T-helper 22 cell (primary cell): ENCODE measurements at regions not wholly inside any gene's neighbourhood (a gene's known extent, or its start where the extent isn't known, plus 50 kb on each side); places are given as distances from the start of the nearest gene placed in this dataset.

Experiments used
- DNase-seq: peaks from one replicate; pipeline ENCODE4 v3.0.0-alpha.2; 2020; ENCODE audit warnings: low read depth

DNA sequence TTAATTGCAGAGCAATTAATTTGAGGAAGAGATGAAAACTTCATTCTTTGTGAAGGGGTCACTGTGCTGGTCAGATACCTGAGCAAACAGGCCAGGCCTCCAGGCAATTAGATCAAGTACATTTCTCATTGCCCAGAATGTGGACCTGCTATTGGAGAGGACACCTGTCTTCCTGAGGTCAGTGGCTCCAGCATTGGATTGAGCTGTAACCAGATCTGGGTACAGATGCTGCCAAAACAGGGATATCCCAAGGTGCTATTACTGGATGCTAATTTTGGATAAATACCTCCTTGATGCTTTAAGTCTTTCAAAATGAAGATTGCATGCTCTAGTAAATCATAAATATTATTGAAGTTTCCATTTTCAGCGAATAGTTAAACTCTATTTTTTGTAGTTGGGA is 131.5 kb downstream of the FAM161A start:
- DNase-seq = no peak

DNA sequence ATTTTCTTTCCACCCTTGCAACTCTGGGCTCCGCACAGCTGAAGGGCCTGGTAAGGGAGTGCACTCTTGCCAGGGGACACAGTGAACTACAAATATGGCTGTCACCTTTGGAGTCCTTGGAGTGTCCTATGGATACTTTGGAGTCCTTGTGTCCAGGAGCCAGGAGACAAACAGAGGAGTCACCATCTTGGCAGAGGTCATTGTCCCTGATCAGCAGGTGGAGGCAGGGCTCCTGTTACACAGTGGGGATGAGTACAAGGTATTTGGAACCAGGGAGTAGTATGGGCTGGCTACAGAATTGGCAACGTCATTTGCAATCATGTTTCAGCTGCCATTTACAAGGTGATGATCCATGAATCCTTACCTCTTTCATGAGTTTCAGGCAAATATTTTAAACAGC is 132.5 kb downstream of the FAM161A start:
- DNase-seq = no peak

DNA sequence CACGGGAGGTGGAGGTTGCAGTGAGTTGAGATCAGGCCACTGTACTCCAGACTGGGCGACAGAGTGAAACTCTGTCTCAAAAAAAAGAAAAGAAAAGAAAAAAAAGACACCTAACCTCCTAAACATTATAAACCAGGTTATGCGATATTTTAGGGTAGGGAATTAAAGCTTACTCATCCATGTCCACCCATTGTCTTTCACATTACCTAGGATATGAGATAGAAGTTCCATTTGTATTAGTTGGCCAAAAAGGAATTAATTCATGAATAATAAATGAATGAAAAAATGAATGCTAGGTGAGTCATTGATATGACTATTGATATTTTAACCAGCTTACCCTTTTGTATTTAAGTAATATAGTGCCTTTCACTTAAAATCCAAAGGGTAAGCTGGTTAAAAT is 132.9 kb downstream of the FAM161A start:
- no peak for DNase-seq

DNA sequence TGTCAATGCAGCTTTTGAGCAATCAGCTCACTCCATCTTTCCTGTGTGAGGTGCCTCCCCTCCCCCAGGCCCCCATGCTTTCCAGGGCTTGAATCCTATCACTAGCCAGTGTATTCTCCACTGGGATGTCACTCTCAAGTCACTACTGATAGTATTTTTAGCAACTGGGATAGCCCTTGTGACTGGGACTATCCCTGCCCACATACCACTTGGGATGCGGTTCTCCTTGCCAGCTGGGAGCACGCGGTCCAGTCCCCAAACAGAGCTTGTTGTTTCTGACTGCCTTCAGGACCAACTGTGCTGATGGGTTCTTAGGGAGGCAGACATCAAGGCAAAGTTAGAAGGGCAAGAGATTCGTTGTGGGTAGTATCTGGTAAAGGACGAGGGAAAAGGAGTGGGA is 134.9 kb downstream of the FAM161A start:
- no peak for DNase-seq

DNA sequence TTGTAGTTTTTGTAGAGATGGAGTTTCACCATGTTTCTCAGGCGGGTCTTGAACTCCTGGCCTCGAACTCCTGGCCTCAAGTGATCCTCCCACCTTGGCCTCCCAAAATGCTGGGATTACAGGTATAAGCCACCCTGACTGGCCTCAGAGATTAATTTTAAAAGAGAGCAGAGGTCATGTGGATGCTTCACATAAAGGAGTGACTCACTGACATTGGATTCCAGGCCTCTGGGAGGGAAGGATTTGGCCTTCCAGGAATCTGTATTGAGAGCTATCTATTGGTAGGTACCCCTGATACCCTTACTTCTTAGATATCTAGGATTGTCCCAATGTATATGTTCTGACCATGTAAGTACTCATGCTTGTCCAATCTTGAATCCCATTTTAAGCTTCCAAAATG is 138.4 kb downstream of the FAM161A start:
- DNase-seq = no peak

DNA sequence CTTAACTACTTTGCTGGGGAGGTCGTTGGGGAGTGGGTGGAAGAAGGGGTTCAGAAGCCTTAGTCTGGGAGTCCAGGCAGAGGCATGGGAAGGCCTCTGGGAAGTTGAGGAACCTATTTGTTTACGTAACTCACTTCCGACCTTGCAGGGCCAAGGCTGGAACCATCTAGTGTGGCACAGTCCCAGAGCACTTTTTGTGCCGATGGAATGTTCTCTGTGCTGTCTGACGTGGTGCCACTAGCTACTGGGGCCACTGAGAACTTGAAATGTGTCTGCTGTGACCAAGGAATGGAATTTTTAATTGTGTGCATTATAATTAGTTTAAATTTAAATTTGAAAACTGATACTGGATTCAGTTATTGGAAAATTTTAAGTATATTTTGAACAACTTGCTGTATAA is 139.7 kb downstream of the FAM161A start:
- DNase-seq = no peak

DNA sequence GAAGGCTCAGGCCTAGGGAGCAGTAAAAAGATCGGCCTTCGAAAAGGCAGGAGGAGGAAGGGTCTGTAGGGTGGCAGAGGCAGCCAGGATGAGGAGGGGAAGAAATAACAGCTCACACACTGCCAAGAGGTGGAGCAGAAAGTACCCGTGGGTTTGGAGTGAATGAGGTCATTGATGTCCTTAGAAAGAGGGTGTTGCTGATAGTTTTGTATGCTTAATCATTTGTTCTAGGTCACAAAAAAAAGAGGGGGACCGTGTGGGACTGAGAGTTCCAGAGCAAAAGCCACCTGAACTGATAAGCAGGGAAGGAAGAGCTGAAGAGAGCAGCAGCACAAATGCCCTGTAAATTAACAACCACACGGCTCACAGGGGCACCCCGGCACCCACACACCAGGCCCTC is 140.4 kb downstream of the FAM161A start:
- no peak for DNase-seq

DNA sequence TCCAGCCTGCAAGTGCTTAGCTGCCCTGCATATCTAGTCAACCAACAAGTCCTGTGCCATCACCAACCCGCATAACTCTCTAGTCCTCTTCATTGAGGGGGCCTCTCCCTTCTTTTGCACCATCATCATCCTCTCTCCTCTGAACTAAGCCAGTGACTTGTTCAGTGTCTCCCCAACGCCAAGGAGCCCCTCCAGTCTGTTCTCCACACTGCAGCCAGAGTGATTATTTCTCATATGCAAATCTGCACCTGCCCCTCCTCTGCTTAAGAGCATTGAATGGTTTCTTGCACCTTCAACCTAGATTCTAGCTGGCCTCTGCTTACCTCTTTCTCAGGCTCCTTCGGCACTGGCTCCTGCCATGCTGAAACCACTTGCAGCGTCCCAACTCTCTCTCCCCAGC is 141.8 kb downstream of the FAM161A start:
- DNase-seq = no peak

DNA sequence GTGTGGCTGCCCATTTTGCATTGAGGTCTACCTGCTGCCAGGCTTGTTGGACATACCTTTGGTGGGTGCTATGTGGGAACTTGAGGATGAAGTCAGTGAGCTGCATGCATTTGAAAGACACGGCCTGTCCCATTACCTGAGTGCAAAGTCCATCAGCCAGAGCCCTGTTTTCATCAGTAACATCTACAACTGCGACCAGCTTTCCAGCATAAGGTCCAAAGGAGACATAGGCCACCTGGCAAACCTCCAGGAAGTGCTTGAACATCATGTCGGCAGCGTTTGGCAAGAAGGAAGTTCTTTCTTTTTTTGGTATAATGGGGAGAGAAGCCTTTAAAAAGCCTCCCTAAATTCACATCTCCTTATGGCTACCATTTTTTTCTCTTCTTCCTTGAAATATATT is 143.1 kb downstream of the FAM161A start:
- DNase-seq = no peak

DNA sequence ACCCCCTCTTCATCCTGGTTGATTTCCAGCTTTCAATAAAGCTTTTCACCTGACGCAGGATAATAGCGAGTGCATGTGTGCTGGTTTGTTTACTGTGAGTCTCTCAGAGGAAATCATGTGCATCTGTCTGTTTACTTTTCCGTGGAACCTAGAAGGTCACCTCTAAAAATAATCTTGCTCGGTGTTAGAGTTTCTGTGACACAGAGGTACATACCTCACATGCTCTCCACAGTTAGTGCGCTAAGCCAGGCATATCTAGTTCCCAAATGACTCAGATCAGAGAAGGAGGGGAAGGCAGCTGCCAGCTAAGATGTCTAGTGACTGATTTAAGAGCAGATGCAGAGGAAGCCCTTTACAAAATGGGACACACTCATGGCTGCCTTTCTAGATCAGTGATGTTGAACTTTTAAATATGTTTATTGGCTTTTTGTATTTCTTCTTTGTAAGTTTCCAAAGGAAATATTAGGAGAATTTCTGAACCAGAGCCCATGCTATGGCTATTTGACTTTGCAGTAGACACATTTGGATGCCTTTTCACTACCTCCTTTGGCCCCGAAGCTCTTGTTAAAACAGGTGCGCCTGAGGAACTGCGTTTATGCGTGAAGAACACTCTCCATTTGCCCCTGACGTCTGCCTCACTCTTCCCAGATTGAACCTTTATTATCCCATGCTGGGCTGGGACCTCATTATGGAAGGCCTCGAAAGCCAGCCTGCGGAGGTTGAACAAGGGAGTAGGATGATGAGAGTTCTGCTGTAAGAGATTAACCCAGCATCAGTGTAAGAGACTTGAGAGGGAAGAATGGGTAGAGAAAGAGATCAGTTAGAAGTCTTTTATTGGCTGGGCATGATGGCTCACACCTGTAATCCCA is 145.6 kb downstream of the FAM161A start:
- DNase-seq = no peak

DNA sequence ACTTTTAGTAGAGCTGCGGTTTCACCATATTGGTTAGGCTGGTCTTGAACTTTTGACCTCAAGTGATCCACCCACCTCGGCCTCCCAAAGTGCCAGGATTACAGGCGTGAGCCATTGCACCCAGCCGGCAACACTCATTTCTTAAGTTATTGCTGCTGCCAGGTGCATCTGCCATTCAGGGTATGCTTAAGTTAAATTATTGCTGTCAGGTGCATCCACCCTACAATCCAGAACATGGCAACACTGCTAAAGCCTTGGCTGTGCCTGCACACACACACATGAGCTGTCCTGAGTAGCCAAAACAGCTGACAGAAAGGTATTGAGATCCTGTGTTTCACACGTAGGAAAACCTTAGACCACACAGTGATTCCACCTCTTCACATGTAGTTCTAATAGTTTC is 148.2 kb downstream of the FAM161A start:
- DNase-seq = no peak

DNA sequence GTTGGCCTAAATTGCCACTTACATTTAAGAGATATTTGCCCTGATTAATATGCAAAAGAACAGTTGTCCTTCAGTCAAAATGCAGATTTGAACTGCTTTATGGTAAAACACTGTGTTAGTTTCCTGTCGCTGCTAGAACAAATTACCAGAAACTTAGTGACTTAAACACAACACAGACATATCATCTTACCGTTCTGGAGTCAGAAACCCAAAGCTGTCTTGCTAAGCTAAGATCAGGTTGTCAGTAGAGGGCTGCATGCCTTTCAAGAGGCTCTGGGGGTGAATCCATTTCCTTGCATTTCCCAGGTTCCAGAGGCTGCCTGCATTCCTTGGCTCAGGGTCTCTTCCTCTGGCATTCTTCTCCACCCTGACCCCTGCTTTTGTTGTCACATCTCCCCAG is 149.5 kb downstream of the FAM161A start:
- DNase-seq = no peak

DNA sequence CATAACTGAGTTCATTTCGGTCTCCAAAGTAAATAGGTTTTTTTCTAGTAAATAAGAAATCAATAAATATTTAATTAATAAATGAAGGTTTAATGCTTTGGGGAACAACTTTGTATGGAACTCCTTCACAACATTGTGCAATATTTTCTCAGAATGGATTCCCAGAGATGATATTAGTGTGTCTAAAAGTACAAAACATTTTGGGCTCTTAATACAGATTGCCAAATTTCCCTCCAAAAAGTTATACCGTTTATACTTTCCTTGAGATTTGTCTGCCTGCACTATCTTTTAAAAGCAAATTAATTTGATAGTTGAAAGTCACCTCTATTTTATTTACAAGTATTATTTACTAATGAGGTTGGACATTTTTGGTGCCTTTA is 151.8 kb downstream of the FAM161A start:
- DNase-seq = no peak

DNA sequence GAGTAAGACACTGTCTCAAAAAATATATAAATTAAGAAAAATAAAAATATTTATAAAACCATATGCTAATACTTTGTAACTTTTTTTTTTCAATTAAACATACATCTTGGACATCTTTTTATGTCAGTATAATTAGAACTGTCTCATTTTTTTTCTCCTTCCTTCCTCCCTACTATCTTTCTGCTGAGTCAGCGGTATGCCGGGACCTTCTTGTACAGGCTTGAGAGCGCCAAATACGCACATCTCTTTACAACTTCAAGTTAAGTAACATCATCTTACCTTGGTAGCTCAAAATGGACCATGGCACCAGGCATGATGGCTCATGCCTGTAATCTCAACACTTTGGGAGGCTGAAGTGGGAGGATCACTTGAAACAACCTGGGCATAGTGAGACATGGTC is 153.4 kb downstream of the FAM161A start:
- DNase-seq = no peak

DNA sequence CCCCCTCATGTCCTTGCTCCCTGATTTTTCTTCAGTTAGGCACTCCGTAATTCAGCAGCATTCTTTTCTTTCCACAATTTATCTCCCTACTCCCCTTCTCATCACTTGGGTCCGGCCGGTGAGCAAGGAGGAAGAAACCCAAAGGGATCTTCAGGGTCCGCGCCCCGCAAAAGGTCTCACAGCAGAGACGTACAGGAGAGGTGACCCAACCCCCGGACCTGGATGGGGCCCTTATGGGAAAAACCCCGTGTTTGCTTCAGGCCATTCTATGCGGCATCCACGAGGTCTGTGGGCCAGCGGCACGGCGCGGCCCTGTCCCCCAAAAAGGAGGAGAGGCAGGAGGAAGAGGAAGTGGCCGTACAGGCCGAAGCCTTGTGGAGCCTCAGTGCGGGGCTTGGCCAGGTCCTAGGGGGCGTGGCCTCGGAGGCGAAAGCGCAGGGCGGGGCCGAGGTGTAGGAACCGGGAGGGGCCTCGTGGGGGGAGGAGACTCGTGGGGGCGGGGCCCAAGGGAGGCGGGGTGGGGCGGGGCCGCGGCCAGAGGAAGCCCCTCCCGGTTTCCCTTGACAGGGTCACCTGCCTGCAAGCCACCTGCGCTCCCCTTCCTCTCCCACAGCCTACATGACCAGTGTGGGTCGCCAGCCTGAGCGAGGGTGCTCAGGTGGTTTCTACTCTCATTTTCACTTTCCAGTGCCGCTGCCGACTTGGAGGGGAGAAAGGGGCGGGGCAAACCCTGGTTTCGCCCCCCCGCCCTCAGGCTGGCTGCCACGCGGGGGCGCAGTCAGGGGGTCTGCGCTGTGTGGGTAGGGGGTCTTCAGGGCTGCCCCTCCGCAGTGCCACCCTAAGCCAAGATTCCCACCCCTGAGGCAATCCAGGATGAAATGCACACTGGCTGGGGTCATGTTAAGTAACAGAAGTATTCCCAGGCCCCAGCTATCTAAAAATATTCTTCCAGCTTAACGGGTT is 156.4 kb upstream of the XPO1 start:
- DNase-seq = peak; percentile 68

DNA sequence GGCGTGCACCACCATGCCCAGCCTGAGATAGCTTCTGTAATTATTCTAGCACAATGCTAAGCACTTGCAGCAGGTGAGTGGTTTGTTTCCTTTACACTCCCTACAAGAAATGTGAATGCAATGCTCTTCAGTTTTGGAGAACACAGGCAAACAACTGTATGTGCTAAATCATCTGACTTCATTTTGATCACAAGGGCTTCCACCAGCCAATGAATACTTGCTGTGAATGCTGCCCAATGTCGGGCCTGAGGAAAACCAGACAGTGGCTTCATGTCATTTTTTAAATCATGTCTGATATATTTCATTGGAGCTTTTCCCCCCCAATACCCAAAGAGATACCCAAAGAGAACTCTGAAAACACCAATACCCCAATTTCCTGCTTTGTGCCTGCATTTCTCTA is 155.6 kb upstream of the XPO1 start:
- no peak for DNase-seq

DNA sequence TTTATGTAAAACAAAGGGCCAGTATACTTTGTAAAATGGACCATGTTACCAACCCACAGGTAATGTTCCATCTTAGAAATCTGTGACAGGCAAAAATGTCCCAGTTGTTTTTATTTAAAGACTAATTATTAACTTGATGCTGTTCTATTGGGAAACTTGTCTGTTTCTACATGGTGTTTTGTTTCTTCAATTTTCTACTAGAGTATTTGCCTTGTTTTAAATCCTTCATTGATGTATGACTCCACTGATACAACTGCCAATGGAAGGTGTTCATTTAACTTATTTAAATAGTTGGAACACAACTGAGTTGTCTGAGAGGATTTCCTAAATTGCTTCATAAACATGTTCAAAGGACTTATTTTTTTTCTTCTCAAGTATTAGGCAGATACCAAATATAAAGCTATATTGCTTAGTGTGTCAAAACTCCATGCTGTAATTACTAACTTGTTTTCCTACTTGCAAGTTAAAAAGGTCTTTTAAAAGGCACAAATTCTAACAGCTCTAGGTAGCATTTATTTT is 152.0 kb upstream of the XPO1 start:
- no peak for DNase-seq

DNA sequence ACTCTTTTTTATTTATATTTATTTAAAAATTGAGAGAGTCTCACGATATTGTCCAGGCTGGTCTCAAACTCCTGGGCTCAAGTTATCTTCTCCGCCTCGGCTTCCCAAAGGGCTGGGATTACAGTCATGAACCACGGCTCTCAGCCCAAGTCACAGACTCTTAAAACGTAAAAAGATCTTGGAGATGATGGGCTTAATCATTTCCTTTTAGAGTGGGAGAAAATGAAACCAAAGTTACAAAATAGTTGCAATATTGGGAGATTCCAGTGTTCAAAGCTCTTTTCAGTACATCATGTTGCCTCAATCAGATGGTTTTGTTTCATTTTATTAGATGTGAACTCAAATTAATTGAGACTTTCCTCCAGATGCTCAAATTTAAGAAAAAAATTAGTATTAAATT is 151.4 kb upstream of the XPO1 start:
- no peak for DNase-seq

DNA sequence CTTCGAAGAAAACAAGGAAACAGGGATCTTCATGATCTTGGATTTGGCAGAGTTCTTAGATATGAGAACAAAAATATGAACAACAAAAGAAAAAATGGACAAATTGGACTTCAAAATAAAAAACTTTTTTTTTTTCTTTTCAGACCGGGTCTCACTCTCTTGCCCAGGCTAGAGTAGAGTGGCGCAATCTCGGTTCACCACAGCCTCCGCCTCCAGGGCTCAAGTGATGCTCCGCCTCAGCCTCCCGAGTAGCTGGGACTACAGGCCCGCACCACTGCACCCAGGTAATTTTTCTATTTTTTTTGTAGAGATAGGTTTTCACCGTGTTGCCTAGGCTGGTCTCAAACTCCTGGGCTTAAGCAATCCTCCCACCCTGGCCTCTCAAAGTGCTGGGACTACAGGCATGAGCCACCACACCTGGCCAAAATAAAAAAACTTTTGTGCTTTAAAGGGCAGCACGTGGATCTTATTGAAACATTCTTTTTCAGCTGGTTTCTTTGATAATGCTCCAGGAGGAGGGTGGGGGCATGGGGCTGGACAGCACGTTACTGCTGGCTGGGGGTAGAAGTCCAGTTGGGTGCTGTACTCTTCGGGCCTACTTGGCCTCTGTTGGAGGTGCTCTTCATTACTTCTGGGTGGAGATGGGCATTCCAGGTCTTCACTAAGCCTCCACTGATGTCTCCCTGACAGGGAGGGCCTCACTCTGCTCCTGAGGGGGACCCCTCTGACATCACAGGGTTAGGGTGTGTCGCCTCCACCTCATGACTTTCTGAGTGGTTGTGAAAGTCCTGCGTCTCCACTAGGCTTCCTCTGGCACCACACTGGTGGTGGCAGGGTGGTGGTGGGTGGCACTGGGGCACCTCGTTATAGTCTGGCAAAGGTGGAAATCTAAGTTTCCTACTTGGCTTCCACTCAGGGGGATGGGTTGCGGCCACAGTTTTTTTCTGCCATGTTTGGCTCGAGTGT is 150.5 kb upstream of the XPO1 start:
- no peak for DNase-seq

DNA sequence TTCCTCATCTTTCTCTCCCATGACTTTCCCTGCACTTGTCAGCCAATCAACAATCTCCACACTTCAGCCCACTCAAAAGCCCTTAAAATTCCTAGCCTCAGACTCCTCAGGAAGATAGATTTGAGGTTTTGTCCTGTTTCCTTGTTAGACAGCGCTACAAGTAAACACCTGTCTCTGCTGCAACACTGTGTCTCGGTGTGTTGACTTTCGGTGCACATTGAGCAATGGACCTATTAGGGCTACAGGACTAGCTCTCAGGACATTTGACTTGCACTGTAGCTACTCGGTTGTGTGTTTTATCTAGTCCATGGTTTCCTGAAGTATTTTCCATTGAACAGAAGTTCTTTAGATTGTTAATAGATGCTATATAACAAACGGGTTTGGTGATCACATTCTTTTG is 140.9 kb upstream of the XPO1 start:
- no peak for DNase-seq

DNA sequence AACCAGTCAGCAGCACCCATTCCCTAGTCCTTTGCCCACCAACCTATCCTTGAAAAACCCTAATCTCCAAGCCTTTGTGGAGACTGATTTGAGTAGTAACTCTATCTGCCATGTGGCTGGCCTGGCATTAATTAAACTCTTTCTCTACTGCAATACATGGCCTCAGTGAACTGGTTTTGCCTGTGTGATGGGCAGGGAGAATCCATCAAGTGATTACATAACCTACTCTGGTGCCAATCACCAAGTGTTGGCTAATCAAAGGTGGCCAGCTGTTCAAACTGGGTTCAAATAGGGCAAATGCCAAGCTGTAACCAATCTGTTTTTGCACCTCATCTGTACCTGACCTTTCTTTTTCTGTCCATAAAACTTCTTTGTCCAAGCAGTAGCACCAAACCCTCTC is 139.8 kb upstream of the XPO1 start:
- DNase-seq = no peak

DNA sequence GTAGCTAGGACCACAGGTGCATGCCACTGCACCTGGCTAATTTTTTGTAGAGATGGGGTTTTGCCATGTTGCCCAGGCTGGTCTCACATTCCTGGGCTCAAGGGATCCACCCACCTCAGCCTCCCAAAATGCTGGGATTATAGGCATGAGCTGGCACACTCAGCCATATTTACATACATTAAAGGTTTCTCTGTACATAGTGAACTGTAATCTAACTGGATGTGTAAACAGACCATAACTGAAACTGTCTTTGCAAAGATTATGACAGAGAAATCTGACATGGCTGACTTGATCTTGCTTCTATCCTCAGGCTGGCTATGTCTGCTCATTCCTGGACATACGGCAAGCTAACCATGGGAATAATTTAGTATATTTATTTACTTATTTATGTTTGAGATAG is 139.2 kb upstream of the XPO1 start:
- no peak for DNase-seq
